Neural cell (in vitro differentiated cells): ENCODE measurements at regions not wholly inside any gene's neighbourhood (a gene's known extent, or its start where the extent isn't known, plus 50 kb on each side); places are given as distances from the start of the nearest gene placed in this dataset.

Experiments used
- H2AFZ ChIP-seq: fragments of 200-600, 300-800 bp; sonication (generic), shearing (Covaris generic); 2 replicates; pipeline ENCODE4 v1.6.0; 2014; ENCODE audit warnings: low read depth, mild to moderate bottlenecking, antibody characterized with exemption, low read length, moderate library complexity
- H3F3A ChIP-seq: fragments of 200-600 bp; shearing (Covaris generic); 2 replicates; pipeline ENCODE4 v1.6.1; 2016; ENCODE audit warnings: mild to moderate bottlenecking, moderate library complexity, mixed read lengths, antibody characterized with exemption, low read length; ENCODE audit not compliant: insufficient read depth, poor library complexity, severe bottlenecking
- H3K27ac ChIP-seq: fragments of 200-600, 300-800 bp; sonication (generic), shearing (Covaris generic); 2 replicates; pipeline ENCODE4 v1.5.1; 2014; ENCODE audit warnings: mild to moderate bottlenecking, low read length, moderate library complexity
- H3K27me3 ChIP-seq: fragments of 300-800, 200-600 bp; sonication (generic), shearing (Covaris generic); 2 replicates; pipeline ENCODE4 v1.6.0; 2014; ENCODE audit warnings: mild to moderate bottlenecking, low read depth, low read length, moderate library complexity; ENCODE audit not compliant: insufficient read depth
- H3K36me3 ChIP-seq: fragments of 300-800, 200-600 bp; sonication (generic), shearing (Covaris generic); 2 replicates; pipeline ENCODE4 v1.5.1; 2014; ENCODE audit warnings: mild to moderate bottlenecking, antibody characterized with exemption, low read length, moderate library complexity; ENCODE audit not compliant: insufficient read depth
- H3K4me2 ChIP-seq: fragments of 300-800, 200-600 bp; sonication (generic), shearing (Covaris generic); 2 replicates; pipeline ENCODE4 v1.6.0; 2014; ENCODE audit warnings: mild to moderate bottlenecking, low read length
- H3K4me3 ChIP-seq: fragments of 300-800, 200-600 bp; sonication (generic), shearing (Covaris generic); 2 replicates; pipeline ENCODE4 v1.5.1; 2014; ENCODE audit warnings: mild to moderate bottlenecking, low read length, moderate library complexity
- H3K79me2 ChIP-seq: fragments of 200-600 bp; shearing (Covaris generic); replicated peaks from 2 replicates; pipeline ENCODE4 v1.6.0; 2014; ENCODE audit warnings: mild to moderate bottlenecking, low read length, moderate library complexity; ENCODE audit not compliant: insufficient read depth
- H3K9ac ChIP-seq: fragments of 300-800, 200-600 bp; sonication (generic), shearing (Covaris generic); 2 replicates; pipeline ENCODE4 v1.6.1; 2016; ENCODE audit warnings: mild to moderate bottlenecking, low read length, mixed read lengths
- H3K9me2 ChIP-seq: fragments of 200-600 bp; shearing (Covaris generic); 2 replicates; pipeline ENCODE4 v1.6.1; 2016; ENCODE audit warnings: mild to moderate bottlenecking, low read length, mixed read lengths; ENCODE audit not compliant: insufficient read depth
- H3K9me3 ChIP-seq: fragments of 200-600, 300-800 bp; sonication (generic), shearing (Covaris generic); 2 replicates; pipeline ENCODE4 v1.6.1; 2016; ENCODE audit warnings: mild to moderate bottlenecking, mixed run types, low read length, moderate library complexity, mixed read lengths
- H4K20me1 ChIP-seq: fragments of 200-600 bp; shearing (Covaris generic); 2 replicates; pipeline ENCODE4 v1.6.1; 2016; ENCODE audit warnings: mild to moderate bottlenecking, mixed run types; ENCODE audit not compliant: insufficient read depth
- CTCF ChIP-seq: fragments of 450-650 bp; IDR thresholded peaks from 2 replicates; pipeline ENCODE4 v1.5.1; 2014; ENCODE audit warnings: antibody characterized with exemption, mild to moderate bottlenecking, moderate library complexity; ENCODE audit not compliant: poor library complexity, severe bottlenecking
- EP300 ChIP-seq: fragments of 450-650 bp; conservative IDR thresholded peaks from 2 replicates; pipeline ENCODE4 v1.6.1; 2014; ENCODE audit warnings: antibody characterized with exemption, mild to moderate bottlenecking, moderate library complexity; ENCODE audit not compliant: poor library complexity, severe bottlenecking
- EZH2 ChIP-seq: fragments of 200-600, 300-800 bp; shearing (Covaris generic), sonication (generic); IDR thresholded peaks from 2 replicates; pipeline ENCODE4 v1.6.1; 2014; ENCODE audit warnings: antibody characterized with exemption, low read length, borderline replicate concordance, mild to moderate bottlenecking; ENCODE audit not compliant: insufficient read depth, poor library complexity, severe bottlenecking
- MXI1 ChIP-seq: fragments of 450-650 bp; conservative IDR thresholded peaks from 2 replicates; pipeline ENCODE4 v1.6.1; 2014; ENCODE audit warnings: antibody characterized with exemption, mild to moderate bottlenecking; ENCODE audit not compliant: poor library complexity, severe bottlenecking
- POLR2AphosphoS5 ChIP-seq: IDR thresholded peaks from 2 replicates; pipeline ENCODE4 v1.6.1; 2012
- RAD21 ChIP-seq: fragments of 450-650 bp; conservative IDR thresholded peaks from 2 replicates; pipeline ENCODE4 v1.6.1; 2014; ENCODE audit warnings: antibody characterized with exemption, mild to moderate bottlenecking, moderate library complexity
- REST ChIP-seq: IDR thresholded peaks from 2 replicates; pipeline ENCODE4 v1.6.1; 2012; ENCODE audit warnings: borderline replicate concordance
- SMC3 ChIP-seq: fragments of 450-650 bp; conservative IDR thresholded peaks from 2 replicates; pipeline ENCODE4 v1.6.1; 2014; ENCODE audit warnings: antibody characterized with exemption, mild to moderate bottlenecking, moderate library complexity; ENCODE audit not compliant: poor library complexity
- TAF1 ChIP-seq: IDR thresholded peaks from 2 replicates; pipeline ENCODE4 v1.6.1; 2012; ENCODE audit warnings: low read depth

- Histone ChIP-seq H3K27me3 (no peaks in the 10 kb centered on the region), H3K4me3 (no peak overlapping the region), H3K9me2 (no peaks in the 10 kb centered on the region), H3K79me2 (no peaks in the 10 kb centered on the region), H3K27ac (no peak overlapping the region), H3K4me2 (no peak overlapping the region), H3K9me3 (no peaks in the 10 kb centered on the region), H3F3A (no peaks in the 10 kb centered on the region), H3K9ac (no peak overlapping the region), H4K20me1 (no peaks in the 10 kb centered on the region), H3K36me3 (no peaks in the 10 kb centered on the region), H2AFZ (no peak overlapping the region)
- no peak for TF ChIP-seq EP300
- no peak for TF ChIP-seq TAF1
- TF ChIP-seq RAD21 = no peak
- no peak for TF ChIP-seq MXI1
- TF ChIP-seq REST = no peak
- no peak for TF ChIP-seq POLR2AphosphoS5
- no peak for TF ChIP-seq EZH2
- TF ChIP-seq SMC3 = no peak
- no peak for TF ChIP-seq CTCF
These were observed 175.8 kb downstream of the PTGER3 start for GRCh38 chr1:70871790-70872189.

GRCh38 chr1:70874063-70874462, 173.6 kb downstream of the PTGER3 start:
- H3K9ac ChIP-seq = no peak overlapping the region
- no peak overlapping the region for H2AFZ ChIP-seq
- H4K20me1 ChIP-seq = no peaks in the 10 kb centered on the region
- no peak for TF ChIP-seq RAD21
- TF ChIP-seq POLR2AphosphoS5 = no peak
- TF ChIP-seq EP300 = no peak
- TF ChIP-seq MXI1 = no peak
- no peak for TF ChIP-seq TAF1
- no peak for TF ChIP-seq REST
- TF ChIP-seq EZH2 = no peak
- TF ChIP-seq SMC3 = no peak
- TF ChIP-seq CTCF = no peak
- H3K27me3 ChIP-seq = no peaks in the 10 kb centered on the region
- no peaks in the 10 kb centered on the region for H3F3A ChIP-seq
- no peaks in the 10 kb centered on the region for H3K79me2 ChIP-seq
- H3K4me3 ChIP-seq = no peak overlapping the region
- no peaks in the 10 kb centered on the region for H3K36me3 ChIP-seq
- no peaks in the 10 kb centered on the region for H3K9me2 ChIP-seq
- no peaks in the 10 kb centered on the region for H3K9me3 ChIP-seq
- no peak overlapping the region for H3K27ac ChIP-seq
- no peak overlapping the region for H3K4me2 ChIP-seq
